ENCODE measurements at regions not wholly inside any gene's neighbourhood (a gene's known extent, or its start where the extent isn't known, plus 50 kb on each side); places are given as distances from the start of the nearest gene placed in this dataset.

DNA sequence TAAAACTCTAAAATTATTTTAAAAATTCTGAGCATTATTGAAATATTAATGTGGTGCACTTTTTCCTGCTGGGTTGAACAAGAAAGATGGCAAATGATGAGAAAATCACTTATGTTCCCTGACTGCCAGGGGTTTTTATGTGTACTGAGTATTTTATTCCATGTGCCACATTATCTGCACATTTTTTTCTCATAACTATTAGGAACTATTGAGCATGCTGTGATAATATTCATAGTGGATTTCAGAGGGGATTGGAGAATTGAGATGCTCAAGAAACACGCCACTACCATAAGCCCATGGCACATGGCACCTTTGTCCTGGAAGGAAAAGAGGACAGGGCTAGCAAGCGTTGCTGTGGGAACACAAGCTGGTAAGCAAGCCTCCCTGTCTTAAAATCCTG is 478.5 kb upstream of the GYPC start:
- Histone ChIP-seq H3F3A (ENCODE audit: insufficient read depth, low read length) (no peaks in the 10 kb centered on the region), H3K9me2 (ENCODE audit: low read depth, low read length) (no peaks in the 10 kb centered on the region), H3K9ac (ENCODE audit: low read length) (no peak overlapping the region), H3K27ac (ENCODE audit: low read depth, low read length, poor library complexity, severe bottlenecking) (no peak overlapping the region), H3K36me3 (ENCODE audit: insufficient read depth, low read length) (no peaks in the 10 kb centered on the region), H3K4me2 (ENCODE audit: low read length) (no peak overlapping the region), H3K4me1 (ENCODE audit: insufficient read depth, low read length, severe bottlenecking) (no peaks in the 10 kb centered on the region), H4K20me1 (ENCODE audit: insufficient read depth, low read length) (no peaks in the 10 kb centered on the region), H3K9me3 (ENCODE audit: low read length) (no peaks in the 10 kb centered on the region), H3K79me2 (ENCODE audit: insufficient read depth, low read length) (no peaks in the 10 kb centered on the region), H3K27me3 (ENCODE audit: insufficient read depth, low read length) (no peaks in the 10 kb centered on the region), H3K4me3 (ENCODE audit: low read depth, low read length, poor library complexity, severe bottlenecking) (no peak overlapping the region), H2AFZ (ENCODE audit: low read length) (no peak overlapping the region)
- no peak for TF ChIP-seq EZH2 (IDR thresholded peaks at IDR 0.05; ENCODE audit: borderline replicate concordance, low read length)
- TF ChIP-seq, protein P1, sequence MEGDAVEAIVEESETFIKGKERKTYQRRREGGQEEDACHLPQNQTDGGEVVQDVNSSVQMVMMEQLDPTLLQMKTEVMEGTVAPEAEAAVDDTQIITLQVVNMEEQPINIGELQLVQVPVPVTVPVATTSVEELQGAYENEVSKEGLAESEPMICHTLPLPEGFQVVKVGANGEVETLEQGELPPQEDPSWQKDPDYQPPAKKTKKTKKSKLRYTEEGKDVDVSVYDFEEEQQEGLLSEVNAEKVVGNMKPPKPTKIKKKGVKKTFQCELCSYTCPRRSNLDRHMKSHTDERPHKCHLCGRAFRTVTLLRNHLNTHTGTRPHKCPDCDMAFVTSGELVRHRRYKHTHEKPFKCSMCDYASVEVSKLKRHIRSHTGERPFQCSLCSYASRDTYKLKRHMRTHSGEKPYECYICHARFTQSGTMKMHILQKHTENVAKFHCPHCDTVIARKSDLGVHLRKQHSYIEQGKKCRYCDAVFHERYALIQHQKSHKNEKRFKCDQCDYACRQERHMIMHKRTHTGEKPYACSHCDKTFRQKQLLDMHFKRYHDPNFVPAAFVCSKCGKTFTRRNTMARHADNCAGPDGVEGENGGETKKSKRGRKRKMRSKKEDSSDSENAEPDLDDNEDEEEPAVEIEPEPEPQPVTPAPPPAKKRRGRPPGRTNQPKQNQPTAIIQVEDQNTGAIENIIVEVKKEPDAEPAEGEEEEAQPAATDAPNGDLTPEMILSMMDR (IDR thresholded peaks at IDR 0.05; ENCODE audit: low read length), result no peak

GRCh38 chr2:126187668-126188067 is 468.3 kb upstream of the GYPC start:
- no peak for TF ChIP-seq EZH2 (IDR thresholded peaks at IDR 0.05; ENCODE audit: borderline replicate concordance, low read length)
- TF ChIP-seq, protein P1 (IDR thresholded peaks at IDR 0.05; ENCODE audit: low read length), result no peak
- Histone ChIP-seq H3K9ac (ENCODE audit: low read length) (no peak overlapping the region), H3K4me1 (ENCODE audit: insufficient read depth, low read length, severe bottlenecking) (no peaks in the 10 kb centered on the region), H2AFZ (ENCODE audit: low read length) (no peak overlapping the region), H3K9me2 (ENCODE audit: low read depth, low read length) (no peaks in the 10 kb centered on the region), H4K20me1 (ENCODE audit: insufficient read depth, low read length) (no peaks in the 10 kb centered on the region), H3K4me3 (ENCODE audit: low read depth, low read length, poor library complexity, severe bottlenecking) (no peak overlapping the region), H3K36me3 (ENCODE audit: insufficient read depth, low read length) (no peaks in the 10 kb centered on the region), H3K9me3 (ENCODE audit: low read length) (no peaks in the 10 kb centered on the region), H3F3A (ENCODE audit: insufficient read depth, low read length) (no peaks in the 10 kb centered on the region), H3K27me3 (ENCODE audit: insufficient read depth, low read length) (no peaks in the 10 kb centered on the region), H3K79me2 (ENCODE audit: insufficient read depth, low read length) (no peaks in the 10 kb centered on the region), H3K4me2 (ENCODE audit: low read length) (no peak overlapping the region), H3K27ac (ENCODE audit: low read depth, low read length, poor library complexity, severe bottlenecking) (no peak overlapping the region)

DNA sequence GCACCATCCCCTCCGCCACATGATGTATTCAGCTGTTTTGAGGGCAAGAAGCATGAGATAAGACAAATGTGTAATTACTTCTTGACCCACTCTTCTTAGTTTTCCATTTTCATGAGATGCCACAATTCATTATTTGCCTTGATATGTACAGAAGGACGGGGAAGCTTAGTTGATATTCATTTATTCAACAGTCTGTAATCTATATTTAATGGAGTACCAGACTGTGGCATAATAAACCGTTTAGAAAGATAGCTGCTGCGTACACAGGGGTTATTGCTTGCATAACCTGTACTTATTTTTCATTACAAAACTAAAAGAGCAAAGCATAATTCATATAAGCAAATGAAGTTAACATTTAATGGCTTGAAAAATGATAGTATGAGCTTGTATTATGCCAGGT is 466.4 kb upstream of the GYPC start:
- no peaks in the 10 kb centered on the region for H3K36me3 ChIP-seq (ENCODE audit: insufficient read depth, low read length)
- H3F3A ChIP-seq (ENCODE audit: insufficient read depth, low read length), result no peaks in the 10 kb centered on the region
- H3K9me2 ChIP-seq (ENCODE audit: low read depth, low read length), result no peaks in the 10 kb centered on the region
- H3K4me3 ChIP-seq (ENCODE audit: low read depth, low read length, poor library complexity, severe bottlenecking), result no peak overlapping the region
- H4K20me1 ChIP-seq (ENCODE audit: insufficient read depth, low read length), result no peaks in the 10 kb centered on the region
- no peaks in the 10 kb centered on the region for H3K27me3 ChIP-seq (ENCODE audit: insufficient read depth, low read length)
- H3K9me3 ChIP-seq (ENCODE audit: low read length), result no peaks in the 10 kb centered on the region
- H3K9ac ChIP-seq (ENCODE audit: low read length), result no peak overlapping the region
- H3K27ac ChIP-seq (ENCODE audit: low read depth, low read length, poor library complexity, severe bottlenecking), result no peak overlapping the region
- H3K79me2 ChIP-seq (ENCODE audit: insufficient read depth, low read length), result no peaks in the 10 kb centered on the region
- no peak overlapping the region for H3K4me2 ChIP-seq (ENCODE audit: low read length)
- H3K4me1 ChIP-seq (ENCODE audit: insufficient read depth, low read length, severe bottlenecking), result no peaks in the 10 kb centered on the region
- TF ChIP-seq, protein P1 (IDR thresholded peaks at IDR 0.05; ENCODE audit: low read length), result no peak
- TF ChIP-seq EZH2 (IDR thresholded peaks at IDR 0.05; ENCODE audit: borderline replicate concordance, low read length), result no peak
- no peak overlapping the region for H2AFZ ChIP-seq (ENCODE audit: low read length)
